Panc1 (cell line): ENCODE measurements at regions not wholly inside any gene's neighbourhood (a gene's known extent, or its start where the extent isn't known, plus 50 kb on each side); places are given as distances from the start of the nearest gene placed in this dataset.
"Not testable (repeated sequence)": the region's sequence is repeated elsewhere in the genome, so short reads cannot be mapped to it uniquely, and the experiment has no call there.

Experiments used
- ATAC-seq: fragments of 200-7000 bp; cut with Tn5 transposase; 2 replicates; pipeline ENCODE4 v1.9.1; 2020; ENCODE audit warnings: mild to moderate bottlenecking, moderate library complexity
- BruUV-seq: library from RNA; stranded (reverse); fragments of 400-500 nt; replicated peaks from 2 replicates; lab custom pipeline; 2021; lab: Mats Ljungman, UMichigan
- CTCF ChIA-PET: fragments of 300-600 bp; sonication (Branson Sonifier 250); formaldehyde crosslinking; loops from one replicate; lab custom pipeline; 2022; ENCODE audit warnings: antibody characterized with exemption; lab: Charles Lee
- POLR2A ChIA-PET: fragments of 300-600 bp; sonication (Branson Sonifier 250); formaldehyde crosslinking; loops from one replicate; lab custom pipeline; 2022; ENCODE audit warnings: antibody characterized with exemption; lab: Charles Lee
- DNase-seq: peaks from one replicate; pipeline ENCODE4 v3.0.0-alpha.2; 2010; ENCODE audit warnings: low read depth, low spot score
- H3K27ac ChIP-seq: 2 replicates; pipeline ENCODE4 v1.5.1; 2011; ENCODE audit warnings: mild to moderate bottlenecking, low read length, inconsistent platforms
- H3K27me3 ChIP-seq: fragments of 200-500 bp; sonication (Bioruptor generic); 2 replicates; pipeline ENCODE4 v1.6.0; 2014; ENCODE audit warnings: low read length, inconsistent platforms; ENCODE audit not compliant: control insufficient read depth, insufficient read depth
- H3K36me3 ChIP-seq: fragments of 200-500 bp; sonication (Bioruptor generic); 2 replicates; pipeline ENCODE4 v1.5.1; 2014; ENCODE audit warnings: inconsistent platforms, mild to moderate bottlenecking, low read length, moderate library complexity; ENCODE audit not compliant: control insufficient read depth, insufficient read depth
- H3K4me1 ChIP-seq: 2 replicates; pipeline ENCODE4 v1.5.1; 2011; ENCODE audit warnings: inconsistent platforms, mild to moderate bottlenecking, low read length, moderate library complexity; ENCODE audit not compliant: control insufficient read depth, insufficient read depth
- H3K4me3 ChIP-seq, 2 experiments: 2 replicates each; pipeline ENCODE4 v1.5.1; 2011 to 2012; ENCODE audit warnings: low read depth in 2 of 2, low read length in 2 of 2, mild to moderate bottlenecking in 2 of 2, inconsistent platforms in 1 of 2, moderate library complexity in 1 of 2
- H3K9me3 ChIP-seq: fragments of 200-500 bp; sonication (Bioruptor generic); 2 replicates; pipeline ENCODE4 v1.5.1; 2014; ENCODE audit warnings: low read depth, mild to moderate bottlenecking, inconsistent platforms, low read length, moderate library complexity; ENCODE audit not compliant: control insufficient read depth, insufficient read depth
- POLR2AphosphoS5 ChIP-seq: IDR thresholded peaks from 2 replicates; pipeline ENCODE4 v1.6.1; 2012; ENCODE audit warnings: mild to moderate bottlenecking, low read depth, low read length, moderate library complexity
- SIN3A ChIP-seq: IDR thresholded peaks from 2 replicates; pipeline ENCODE4 v1.6.1; 2012; ENCODE audit warnings: low read depth, mild to moderate bottlenecking, low read length, moderate library complexity, borderline replicate concordance; ENCODE audit not compliant: insufficient read depth
- TCF7L2 ChIP-seq: IDR thresholded peaks from 2 replicates; pipeline ENCODE4 v1.6.1; 2011; ENCODE audit warnings: mild to moderate bottlenecking, low read depth, low read length, inconsistent platforms
- in situ Hi-C: cut with HindIII; loops from 2 replicates; pipeline ENCODE4 v1.10.0; 2016; ENCODE audit warnings: low sequenced_read_pairs, low pct_unique_long_range_greater_than_20kb
- intact Hi-C: fragments of 100-400 bp; cut with micrococcal nuclease; formaldehyde crosslinking; loops from one replicate; pipeline ENCODE4 v1.10.0; 2022; ENCODE audit not compliant: unreplicated experiment
- TF ChIP-seq, protein P1 (sequence below): fragments of 450-650 bp; IDR thresholded peaks from 2 replicates; pipeline ENCODE4 v1.5.1; 2017; ENCODE audit warnings: mild to moderate bottlenecking
- TF ChIP-seq, protein P2 (sequence below), 2 experiments: IDR thresholded peaks; 2 replicates each; pipeline ENCODE4 v1.6.1; 2011 to 2012; ENCODE audit warnings: low read depth in 2 of 2, control low read depth in 1 of 2, low read length in 1 of 2, mild to moderate bottlenecking in 1 of 2, moderate library complexity in 1 of 2; ENCODE audit not compliant: insufficient read depth in 1 of 2

DNA sequence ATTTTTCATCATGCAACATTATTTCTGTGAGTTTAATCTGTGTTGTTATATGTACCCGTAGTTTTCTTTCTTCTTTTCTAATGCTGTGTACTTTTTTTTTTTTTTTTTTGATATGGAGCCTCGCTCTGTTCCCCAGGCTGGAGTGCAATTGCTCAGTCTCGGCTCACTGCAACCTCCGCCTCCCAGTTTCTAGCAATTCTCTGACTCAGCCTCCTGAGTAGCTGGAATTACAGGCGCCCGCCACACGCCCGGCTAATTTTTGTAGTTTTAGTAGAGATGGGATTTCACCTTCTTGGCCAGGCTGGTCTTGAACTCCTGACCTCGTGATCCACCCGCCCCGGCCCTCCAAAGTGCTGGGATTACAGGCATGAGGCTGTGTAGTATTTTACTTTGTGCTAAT is 155.4 kb downstream of the GALR1 start:
- CTCF ChIA-PET: no interaction called here

DNA sequence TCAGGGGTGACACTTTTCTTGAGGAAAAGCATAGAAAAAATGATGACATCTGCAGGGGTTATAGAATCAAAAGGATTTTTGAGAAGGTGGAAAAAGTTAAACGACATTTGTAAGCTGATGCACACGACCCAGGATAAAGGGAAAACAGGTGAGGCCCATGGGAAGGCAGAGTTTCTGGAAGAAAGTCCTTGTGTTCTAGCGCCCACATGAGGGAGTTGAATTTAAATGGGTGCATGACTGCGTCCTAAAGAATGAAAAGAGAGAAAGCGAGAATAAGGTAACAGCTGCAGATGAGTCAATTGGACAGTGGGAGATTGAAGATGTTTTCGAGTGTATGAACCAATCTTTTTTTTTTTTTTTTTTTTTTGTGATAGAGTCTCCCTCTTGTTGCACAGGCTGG is 158.1 kb downstream of the GALR1 start:
- no TSS peak for BruUV-seq
- in situ Hi-C loops: no loop called here
- H3K9me3 ChIP-seq: no peaks in the 10 kb centered on the region
- CTCF ChIA-PET: no interaction called here
- no peaks in the 10 kb centered on the region for H3K4me1 ChIP-seq
- DNase-seq (no peak), ATAC-seq (no peak)
- no peaks in the 10 kb centered on the region for H3K36me3 ChIP-seq
- H3K27me3 ChIP-seq: peaks cover under 1% of the 10 kb centered on the region; the same call in 1 of the 2 replicates
- POLR2A ChIA-PET: no interaction called here
- TF ChIP-seq POLR2AphosphoS5 (no peak), SIN3A (no peak), TCF7L2 (no peak)
- TF ChIP-seq, protein P1, sequence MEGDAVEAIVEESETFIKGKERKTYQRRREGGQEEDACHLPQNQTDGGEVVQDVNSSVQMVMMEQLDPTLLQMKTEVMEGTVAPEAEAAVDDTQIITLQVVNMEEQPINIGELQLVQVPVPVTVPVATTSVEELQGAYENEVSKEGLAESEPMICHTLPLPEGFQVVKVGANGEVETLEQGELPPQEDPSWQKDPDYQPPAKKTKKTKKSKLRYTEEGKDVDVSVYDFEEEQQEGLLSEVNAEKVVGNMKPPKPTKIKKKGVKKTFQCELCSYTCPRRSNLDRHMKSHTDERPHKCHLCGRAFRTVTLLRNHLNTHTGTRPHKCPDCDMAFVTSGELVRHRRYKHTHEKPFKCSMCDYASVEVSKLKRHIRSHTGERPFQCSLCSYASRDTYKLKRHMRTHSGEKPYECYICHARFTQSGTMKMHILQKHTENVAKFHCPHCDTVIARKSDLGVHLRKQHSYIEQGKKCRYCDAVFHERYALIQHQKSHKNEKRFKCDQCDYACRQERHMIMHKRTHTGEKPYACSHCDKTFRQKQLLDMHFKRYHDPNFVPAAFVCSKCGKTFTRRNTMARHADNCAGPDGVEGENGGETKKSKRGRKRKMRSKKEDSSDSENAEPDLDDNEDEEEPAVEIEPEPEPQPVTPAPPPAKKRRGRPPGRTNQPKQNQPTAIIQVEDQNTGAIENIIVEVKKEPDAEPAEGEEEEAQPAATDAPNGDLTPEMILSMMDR: no peak; the same call in 1 of the 2 replicates
- TF ChIP-seq, protein P2, sequence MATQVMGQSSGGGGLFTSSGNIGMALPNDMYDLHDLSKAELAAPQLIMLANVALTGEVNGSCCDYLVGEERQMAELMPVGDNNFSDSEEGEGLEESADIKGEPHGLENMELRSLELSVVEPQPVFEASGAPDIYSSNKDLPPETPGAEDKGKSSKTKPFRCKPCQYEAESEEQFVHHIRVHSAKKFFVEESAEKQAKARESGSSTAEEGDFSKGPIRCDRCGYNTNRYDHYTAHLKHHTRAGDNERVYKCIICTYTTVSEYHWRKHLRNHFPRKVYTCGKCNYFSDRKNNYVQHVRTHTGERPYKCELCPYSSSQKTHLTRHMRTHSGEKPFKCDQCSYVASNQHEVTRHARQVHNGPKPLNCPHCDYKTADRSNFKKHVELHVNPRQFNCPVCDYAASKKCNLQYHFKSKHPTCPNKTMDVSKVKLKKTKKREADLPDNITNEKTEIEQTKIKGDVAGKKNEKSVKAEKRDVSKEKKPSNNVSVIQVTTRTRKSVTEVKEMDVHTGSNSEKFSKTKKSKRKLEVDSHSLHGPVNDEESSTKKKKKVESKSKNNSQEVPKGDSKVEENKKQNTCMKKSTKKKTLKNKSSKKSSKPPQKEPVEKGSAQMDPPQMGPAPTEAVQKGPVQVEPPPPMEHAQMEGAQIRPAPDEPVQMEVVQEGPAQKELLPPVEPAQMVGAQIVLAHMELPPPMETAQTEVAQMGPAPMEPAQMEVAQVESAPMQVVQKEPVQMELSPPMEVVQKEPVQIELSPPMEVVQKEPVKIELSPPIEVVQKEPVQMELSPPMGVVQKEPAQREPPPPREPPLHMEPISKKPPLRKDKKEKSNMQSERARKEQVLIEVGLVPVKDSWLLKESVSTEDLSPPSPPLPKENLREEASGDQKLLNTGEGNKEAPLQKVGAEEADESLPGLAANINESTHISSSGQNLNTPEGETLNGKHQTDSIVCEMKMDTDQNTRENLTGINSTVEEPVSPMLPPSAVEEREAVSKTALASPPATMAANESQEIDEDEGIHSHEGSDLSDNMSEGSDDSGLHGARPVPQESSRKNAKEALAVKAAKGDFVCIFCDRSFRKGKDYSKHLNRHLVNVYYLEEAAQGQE (IDR thresholded peaks at IDR 0.05; ENCODE audit: insufficient read depth in 1 of 2, low read depth in 2 of 2, low read length in 1 of 2): no peak
- intact Hi-C loops: no loop called here
- no peak overlapping the region for H3K4me3 ChIP-seq
- no peak overlapping the region for H3K27ac ChIP-seq

More for the DNA sequence above, 155.4 kb downstream of the GALR1 start:
- Histone ChIP-seq H3K27ac (no peak overlapping the region), H3K36me3 (no peaks in the 10 kb centered on the region), H3K27me3 (no peaks in the 10 kb centered on the region), H3K4me1 (no peaks in the 10 kb centered on the region), H3K9me3 (no peaks in the 10 kb centered on the region), H3K4me3 (no peak overlapping the region)
- DNase-seq (no peak), ATAC-seq (no peak)
- BruUV-seq: no TSS peak
- TF ChIP-seq SIN3A (no peak), TCF7L2 (no peak), POLR2AphosphoS5 (no peak)
- TF ChIP-seq, protein P2 (IDR thresholded peaks at IDR 0.05; ENCODE audit: insufficient read depth in 1 of 2, low read depth in 2 of 2, low read length in 1 of 2): no peak
- TF ChIP-seq, protein P1: no peak
- intact Hi-C loops (no loop called here), in situ Hi-C loops (no loop called here)
- POLR2A ChIA-PET: no interaction called here

DNA sequence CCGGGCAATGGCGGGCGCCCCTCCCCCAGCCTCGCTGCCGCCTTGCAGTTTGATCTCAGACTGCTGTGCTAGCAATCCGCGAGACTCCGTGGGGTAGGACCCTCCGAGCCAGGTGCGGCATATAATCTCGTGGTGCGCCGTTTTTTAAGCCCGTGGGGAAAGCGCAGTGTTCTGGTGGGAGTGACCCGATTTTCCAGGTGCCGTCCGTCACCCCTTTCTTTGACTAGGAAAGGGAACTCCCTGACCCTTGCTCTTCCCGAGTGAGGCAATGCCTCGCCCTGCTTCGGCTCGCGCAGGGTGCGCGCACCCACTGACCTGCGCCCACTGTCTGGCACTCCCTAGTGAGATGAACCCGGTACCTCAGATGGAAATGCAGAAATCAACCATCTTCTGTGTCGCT is 171.9 kb downstream of the GALR1 start:
- in situ Hi-C loops, CTCF ChIA-PET, BruUV-seq, H3K4me1 ChIP-seq, H3K27me3 ChIP-seq, DNase-seq, H3K27ac ChIP-seq, ATAC-seq, H3K4me3 ChIP-seq, POLR2A ChIA-PET, H3K36me3 ChIP-seq, H3K9me3 ChIP-seq, intact Hi-C loops: not testable (repeated sequence)
